ENCODE measurements at regions not wholly inside any gene's neighbourhood (a gene's known extent, or its start where the extent isn't known, plus 50 kb on each side); places are given as distances from the start of the nearest gene placed in this dataset.

DNA sequence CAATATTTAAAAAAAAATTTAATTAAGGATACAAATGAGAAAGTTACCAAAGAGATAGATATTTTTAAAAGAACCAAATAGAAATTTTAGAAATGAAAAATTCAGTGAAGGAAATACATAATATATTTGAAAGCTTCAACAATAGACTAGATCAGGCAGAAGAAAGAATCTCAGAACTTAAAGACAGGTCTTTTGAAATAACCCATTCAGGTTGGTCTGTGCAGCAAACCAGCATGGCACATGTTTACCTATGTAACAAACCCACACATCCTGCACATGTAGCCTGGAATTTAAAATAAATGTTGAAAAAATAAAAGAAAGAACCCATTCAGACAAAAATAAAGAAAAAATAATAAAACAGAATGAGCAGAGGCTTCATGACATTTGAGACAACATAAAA, 221.1 kb upstream of the ID4 start:
- no peak overlapping the region for H4K5ac ChIP-seq (ENCODE audit: insufficient read length, low read depth, low read length)
- H3K9ac ChIP-seq (replicated peaks in 1 of 4; ENCODE audit: extremely low read depth in 1 of 4, low read depth in 3 of 4, low read length in 3 of 4) = no peak overlapping the region
- TF ChIP-seq KDM1A (IDR thresholded peaks at IDR 0.05; ENCODE audit: borderline replicate concordance, low read length) (no peak), SIX5 (IDR thresholded peaks at IDR 0.05; ENCODE audit: low read depth, low read length) (no peak), PHF8 (conservative IDR thresholded peaks at IDR 0.05; ENCODE audit: low read depth, low read length) (no peak), EGR1 (IDR thresholded peaks at IDR 0.05; ENCODE audit: borderline replicate concordance, low read depth, low read length) (no peak), TEAD4 (IDR thresholded peaks at IDR 0.05; ENCODE audit: low read depth, low read length) (no peak), POLR2AphosphoS5 (IDR thresholded peaks at IDR 0.05; ENCODE audit: low read depth, low read length) (no peak), CEBPB (IDR thresholded peaks at IDR 0.05; ENCODE audit: low read depth, low read length) (no peak), MAFK (IDR thresholded peaks at IDR 0.05; ENCODE audit: low read depth, low read length) (no peak), RAD21 (IDR thresholded peaks at IDR 0.05 in 1 of 2, conservative IDR thresholded peaks at IDR 0.05 in 1 of 2; ENCODE audit: low read depth in 2 of 2, low read length in 2 of 2) (no peak)
- TF ChIP-seq, protein P1, sequence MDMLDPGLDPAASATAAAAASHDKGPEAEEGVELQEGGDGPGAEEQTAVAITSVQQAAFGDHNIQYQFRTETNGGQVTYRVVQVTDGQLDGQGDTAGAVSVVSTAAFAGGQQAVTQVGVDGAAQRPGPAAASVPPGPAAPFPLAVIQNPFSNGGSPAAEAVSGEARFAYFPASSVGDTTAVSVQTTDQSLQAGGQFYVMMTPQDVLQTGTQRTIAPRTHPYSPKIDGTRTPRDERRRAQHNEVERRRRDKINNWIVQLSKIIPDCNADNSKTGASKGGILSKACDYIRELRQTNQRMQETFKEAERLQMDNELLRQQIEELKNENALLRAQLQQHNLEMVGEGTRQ (IDR thresholded peaks at IDR 0.05; ENCODE audit: low read length) = no peak
- no peak overlapping the region for H4K8ac ChIP-seq (ENCODE audit: extremely low read depth, insufficient read depth, low read length)
- H3K27me3 ChIP-seq (replicated peaks in 1 of 4; ENCODE audit: control insufficient read depth in 3 of 4, extremely low read depth in 1 of 4, insufficient read depth in 3 of 4, low read length in 3 of 4) = no peaks in the 10 kb centered on the region
- H3K79me2 ChIP-seq (ENCODE audit: control insufficient read depth in 1 of 2, insufficient read depth in 2 of 2, low read length in 2 of 2) = no peaks in the 10 kb centered on the region
- H3K14ac ChIP-seq (ENCODE audit: insufficient read length) = no peak overlapping the region
- no peak overlapping the region for H2BK12ac ChIP-seq (ENCODE audit: low read depth, low read length)
- FAIRE-seq (no peak), DNase-seq (ENCODE audit: low read depth in 1 of 2, low spot score in 2 of 2) (no peak)
- no peak overlapping the region for H3K18ac ChIP-seq (ENCODE audit: extremely low read depth, low read length)
- H2BK15ac ChIP-seq (ENCODE audit: low read length) = no peak overlapping the region
- no peak overlapping the region for H2AFZ ChIP-seq (ENCODE audit: low read length)
- no peak overlapping the region for H3K56ac ChIP-seq (replicated peaks; ENCODE audit: insufficient read length, low read depth, low read length)
- no peaks in the 10 kb centered on the region for H3K4me1 ChIP-seq (replicated peaks in 1 of 4; ENCODE audit: control insufficient read depth in 3 of 4, insufficient read depth in 4 of 4, low read length in 3 of 4)
- H4K91ac ChIP-seq (replicated peaks; ENCODE audit: insufficient read length, low read length) = no peak overlapping the region
- no peak overlapping the region for H2BK5ac ChIP-seq (ENCODE audit: low read depth, low read length)
- no peak overlapping the region for H2BK120ac ChIP-seq (replicated peaks; ENCODE audit: low read depth, low read length)
- no peak overlapping the region for H3K4me3 ChIP-seq (ENCODE audit: extremely low read depth in 1 of 4, insufficient read depth in 2 of 4, low read depth in 3 of 4, low read length in 4 of 4)
- ChIA-PET CTCF (ENCODE audit: partially characterized antibody) (no interaction called here), POLR2A (ENCODE audit: partially characterized antibody) (no interaction called here)
- H3K4me2 ChIP-seq (ENCODE audit: insufficient read depth in 1 of 2, low read depth in 2 of 2, low read length in 2 of 2) = no peak overlapping the region
- H3K4ac ChIP-seq (replicated peaks; ENCODE audit: insufficient read length, low read depth, low read length) = no peak overlapping the region
- no peak overlapping the region for H2AK5ac ChIP-seq (ENCODE audit: low read depth, low read length)
- H3K27ac ChIP-seq (ENCODE audit: low read depth, low read length) = no peak overlapping the region
- H3K79me1 ChIP-seq (ENCODE audit: low read depth, low read length) = no peaks in the 10 kb centered on the region
- H4K20me1 ChIP-seq (replicated peaks in 1 of 2; ENCODE audit: control insufficient read depth in 1 of 2, insufficient read depth in 2 of 2, low read length in 2 of 2) = no peaks in the 10 kb centered on the region
- H3K23me2 ChIP-seq (ENCODE audit: low read depth, low read length) = no peaks in the 10 kb centered on the region
- H3K36me3 ChIP-seq (ENCODE audit: control insufficient read depth in 2 of 4, insufficient read depth in 4 of 4, low read length in 3 of 4) = no peaks in the 10 kb centered on the region
- H2BK20ac ChIP-seq (ENCODE audit: low read length) = no peak overlapping the region
- H3K23ac ChIP-seq (ENCODE audit: insufficient read length) = no peak overlapping the region
- no peaks in the 10 kb centered on the region for H3K9me3 ChIP-seq (ENCODE audit: insufficient read depth in 2 of 2, low read depth in 1 of 2, low read length in 1 of 2)

All from H1 (cell line).